H1 (cell line): ENCODE measurements at regions not wholly inside any gene's neighbourhood (a gene's known extent, or its start where the extent isn't known, plus 50 kb on each side); places are given as distances from the start of the nearest gene placed in this dataset.

Experiments used
- CTCF ChIA-PET: fragments of 300-600 bp; sonication (Branson Sonifier 250); formaldehyde crosslinking; loops from one replicate; lab custom pipeline; 2021; ENCODE audit not compliant: partially characterized antibody; lab: Charles Lee
- POLR2A ChIA-PET: fragments of 300-600 bp; sonication (Branson Sonifier 250); formaldehyde crosslinking; loops from one replicate; lab custom pipeline; 2021; ENCODE audit warnings: inconsistent platforms; ENCODE audit not compliant: partially characterized antibody; lab: Charles Lee
- DNase-seq, 2 experiments: peaks; one replicate each; pipeline versions ENCODE4 v3.0.0 to v3.0.0-alpha.2; 2010 to 2022; ENCODE audit warnings: low spot score in 2 of 2, low read depth in 1 of 2, mixed read lengths in 1 of 2
- FAIRE-seq: peaks from 2 replicates; lab custom pipeline; 2011; peaks lifted over from hg19 to GRCh38; lab: Jason Lieb, UNC
- H2AFZ ChIP-seq: 2 replicates; pipeline ENCODE4 v1.8.1; 2012; ENCODE audit warnings: low read length, inconsistent platforms
- H2AK5ac ChIP-seq: 2 replicates; pipeline ENCODE4 v1.6.1; 2013; ENCODE audit warnings: low read depth, low read length
- H2BK120ac ChIP-seq: replicated peaks from 2 replicates; pipeline ENCODE3; 2013; ENCODE audit warnings: low read depth, low read length, inconsistent platforms
- H2BK12ac ChIP-seq: 2 replicates; pipeline ENCODE4 v1.6.1; 2013; ENCODE audit warnings: low read depth, low read length
- H2BK15ac ChIP-seq: 2 replicates; pipeline ENCODE4 v1.6.1; 2013; ENCODE audit warnings: low read length
- H2BK20ac ChIP-seq: 2 replicates; pipeline ENCODE4 v1.6.1; 2013; ENCODE audit warnings: low read length
- H2BK5ac ChIP-seq: 2 replicates; pipeline ENCODE4 v1.6.1; 2013; ENCODE audit warnings: low read depth, low read length
- H3K14ac ChIP-seq: 2 replicates; pipeline ENCODE4 v1.6.1; 2013; ENCODE audit warnings: inconsistent platforms; ENCODE audit not compliant: insufficient read length
- H3K18ac ChIP-seq: 2 replicates; pipeline ENCODE4 v1.6.1; 2013; ENCODE audit warnings: low read length; ENCODE audit errors: extremely low read depth
- H3K23ac ChIP-seq: 2 replicates; pipeline ENCODE4 v1.6.1; 2013; ENCODE audit warnings: inconsistent platforms; ENCODE audit not compliant: insufficient read length
- H3K23me2 ChIP-seq: 2 replicates; pipeline ENCODE4 v1.6.1; 2013; ENCODE audit warnings: low read depth, low read length
- H3K27ac ChIP-seq: 2 replicates; pipeline ENCODE4 v1.6.1; 2011; ENCODE audit warnings: low read depth, low read length, inconsistent platforms
- H3K27me3 ChIP-seq, 4 experiments: replicated peaks in 1 of 4; 1 replicate in 1 of 4; 2 replicates in 3 of 4; pipeline versions ENCODE4 v1.6.1 to v1.8.1; 2011 to 2013; ENCODE audit warnings: low read length in 3 of 4, mild to moderate bottlenecking in 3 of 4, inconsistent platforms in 2 of 4, mixed read lengths in 2 of 4, moderate library complexity in 1 of 4; ENCODE audit not compliant: control insufficient read depth in 3 of 4, insufficient read depth in 3 of 4; ENCODE audit errors: extremely low read depth in 1 of 4
- H3K36me3 ChIP-seq, 4 experiments: 2 replicates each; pipeline versions ENCODE4 v1.6.1 to v1.8.1; 2011 to 2013; ENCODE audit warnings: mild to moderate bottlenecking in 4 of 4, low read length in 3 of 4, moderate library complexity in 2 of 4, control low read depth in 1 of 4, inconsistent platforms in 1 of 4; ENCODE audit not compliant: insufficient read depth in 4 of 4, control insufficient read depth in 2 of 4
- H3K4ac ChIP-seq: replicated peaks from 2 replicates; pipeline ENCODE3; 2013; ENCODE audit warnings: low read length, low read depth, mixed read lengths, inconsistent platforms; ENCODE audit not compliant: insufficient read length
- H3K4me1 ChIP-seq, 4 experiments: replicated peaks in 1 of 4; 1 replicate in 1 of 4; 2 replicates in 3 of 4; pipeline versions ENCODE4 v1.6.1 to v1.8.1; 2011 to 2013; ENCODE audit warnings: low read length in 3 of 4, inconsistent platforms in 2 of 4, mixed read lengths in 1 of 4; ENCODE audit not compliant: insufficient read depth in 4 of 4, control insufficient read depth in 3 of 4
- H3K4me2 ChIP-seq, 2 experiments: 2 replicates each; pipeline versions ENCODE4 v1.6.1 to v1.8.1; 2011 to 2013; ENCODE audit warnings: low read depth in 2 of 2, low read length in 2 of 2, control low read depth in 1 of 2, inconsistent platforms in 1 of 2, mild to moderate bottlenecking in 1 of 2; ENCODE audit not compliant: insufficient read depth in 1 of 2
- H3K4me3 ChIP-seq, 4 experiments: fragments of 200-600, 300-600 bp in 1 of 4; sonication (generic), shearing (Covaris generic), sonication (Bioruptor Twin) in 1 of 4; 2 replicates each; pipeline versions ENCODE4 v1.5.1 to v1.8.1; 2011 to 2016; ENCODE audit warnings: low read length in 4 of 4, low read depth in 3 of 4, control low read depth in 2 of 4, inconsistent platforms in 2 of 4, mild to moderate bottlenecking in 2 of 4, mixed read lengths in 1 of 4, moderate library complexity in 1 of 4; ENCODE audit not compliant: insufficient read depth in 2 of 4; ENCODE audit errors: extremely low read depth in 1 of 4
- H3K56ac ChIP-seq: replicated peaks from 2 replicates; pipeline ENCODE3; 2013; ENCODE audit warnings: low read depth, mild to moderate bottlenecking, mixed read lengths, low read length, inconsistent platforms; ENCODE audit not compliant: insufficient read length
- H3K79me1 ChIP-seq: 2 replicates; pipeline ENCODE4 v1.6.1; 2013; ENCODE audit warnings: low read depth, low read length, control low read depth
- H3K79me2 ChIP-seq, 2 experiments: 2 replicates each; pipeline versions ENCODE4 v1.6.1 to v1.8.1; 2012 to 2013; ENCODE audit warnings: low read length in 2 of 2, mild to moderate bottlenecking in 2 of 2, inconsistent platforms in 1 of 2; ENCODE audit not compliant: insufficient read depth in 2 of 2, control insufficient read depth in 1 of 2
- H3K9ac ChIP-seq, 4 experiments: replicated peaks in 1 of 4; 1 replicate in 1 of 4; 2 replicates in 3 of 4; pipeline versions ENCODE4 v1.6.1 to v1.8.1; 2011 to 2013; ENCODE audit warnings: low read depth in 3 of 4, low read length in 3 of 4, control low read depth in 2 of 4, mild to moderate bottlenecking in 2 of 4, moderate library complexity in 2 of 4, inconsistent platforms in 1 of 4; ENCODE audit errors: extremely low read depth in 1 of 4
- H3K9me3 ChIP-seq, 2 experiments: 2 replicates each; pipeline versions ENCODE4 v1.6.1 to v1.8.1; 2012 to 2013; ENCODE audit warnings: mild to moderate bottlenecking in 2 of 2, moderate library complexity in 2 of 2, control low read depth in 1 of 2, inconsistent platforms in 1 of 2, low read depth in 1 of 2, low read length in 1 of 2, mixed read lengths in 1 of 2; ENCODE audit not compliant: insufficient read depth in 2 of 2
- H4K20me1 ChIP-seq, 2 experiments: replicated peaks in 1 of 2; 2 replicates each; pipeline versions ENCODE3 to v1.8.1; 2011 to 2013; ENCODE audit warnings: inconsistent platforms in 2 of 2, low read length in 2 of 2, mild to moderate bottlenecking in 1 of 2; ENCODE audit not compliant: insufficient read depth in 2 of 2, control insufficient read depth in 1 of 2
- H4K5ac ChIP-seq: 2 replicates; pipeline ENCODE4 v1.6.1; 2013; ENCODE audit warnings: low read length, low read depth, mixed read lengths, inconsistent platforms; ENCODE audit not compliant: insufficient read length
- H4K8ac ChIP-seq: 2 replicates; pipeline ENCODE4 v1.8.0; 2013; ENCODE audit warnings: mild to moderate bottlenecking, moderate library complexity, low read length, inconsistent platforms; ENCODE audit not compliant: insufficient read depth; ENCODE audit errors: extremely low read depth
- H4K91ac ChIP-seq: replicated peaks from 2 replicates; pipeline ENCODE3; 2013; ENCODE audit warnings: low read length, mixed read lengths, inconsistent platforms; ENCODE audit not compliant: insufficient read length
- BRCA1 ChIP-seq: IDR thresholded peaks from 2 replicates; pipeline ENCODE4 v1.6.1; 2012; ENCODE audit warnings: low read depth, low read length, improper control_type of control experiment
- E2F6 ChIP-seq: IDR thresholded peaks from 2 replicates; pipeline ENCODE4 v1.6.1; 2012; ENCODE audit warnings: inconsistent platforms
- EZH2 ChIP-seq: fragments of 200-600 bp; sonication (generic); IDR thresholded peaks from 2 replicates; pipeline ENCODE4 v1.7.1; 2012; ENCODE audit warnings: low read depth, mild to moderate bottlenecking, moderate library complexity, low read length, inconsistent platforms; ENCODE audit not compliant: severe bottlenecking
- HDAC2 ChIP-seq, 2 experiments: fragments of 300-600 bp in 1 of 2; sonication (generic) in 1 of 2; IDR thresholded peaks; 2 replicates each; pipeline ENCODE4 v1.6.1; 2011 to 2012; ENCODE audit warnings: low read depth in 2 of 2, low read length in 2 of 2, mild to moderate bottlenecking in 2 of 2, moderate library complexity in 2 of 2, borderline replicate concordance in 1 of 2, inconsistent platforms in 1 of 2
- JUND ChIP-seq: IDR thresholded peaks from 2 replicates; pipeline ENCODE4 v1.6.1; 2011; ENCODE audit warnings: mild to moderate bottlenecking, improper control_type of control experiment, low read length
- KDM1A ChIP-seq: fragments of 200-600, 300-600 bp; sonication (generic); IDR thresholded peaks from 2 replicates; pipeline ENCODE4 v1.7.1; 2016; ENCODE audit warnings: mild to moderate bottlenecking, low read length, borderline replicate concordance
- MAFK ChIP-seq: IDR thresholded peaks from 2 replicates; pipeline ENCODE4 v1.6.1; 2012; ENCODE audit warnings: low read depth, mild to moderate bottlenecking, improper control_type of control experiment, low read length
- POLR2AphosphoS5 ChIP-seq: IDR thresholded peaks from 2 replicates; pipeline ENCODE4 v1.6.1; 2011; ENCODE audit warnings: low read depth, low read length
- RFX5 ChIP-seq: IDR thresholded peaks from 2 replicates; pipeline ENCODE4 v1.6.1; 2011; ENCODE audit warnings: low read depth, low read length, improper control_type of control experiment, borderline replicate concordance
- SIX5 ChIP-seq: IDR thresholded peaks from 2 replicates; pipeline ENCODE4 v1.6.1; 2011; ENCODE audit warnings: mild to moderate bottlenecking, low read depth, low read length
- SUZ12 ChIP-seq: fragments of 200-600 bp; sonication (generic); IDR thresholded peaks from 2 replicates; pipeline ENCODE4 v1.6.1; 2012; ENCODE audit warnings: mild to moderate bottlenecking, inconsistent platforms, low read length, moderate library complexity, mixed read lengths
- TAF1 ChIP-seq: IDR thresholded peaks from 2 replicates; pipeline ENCODE4 v1.6.1; 2011; ENCODE audit warnings: mild to moderate bottlenecking, low read depth, low read length
- TAF7 ChIP-seq: optimal IDR thresholded peaks from 2 replicates; pipeline ENCODE3; 2011; ENCODE audit warnings: low read depth, mild to moderate bottlenecking, inconsistent platforms, low read length, moderate library complexity, borderline replicate concordance

- TF ChIP-seq EZH2 (no peak), JUND (no peak)
Measured at GRCh38 chr12:90455756-90456155, 499.2 kb downstream of the CCER1 start (continued).

- FAIRE-seq, result no peak
- H3K4me1 ChIP-seq, result no peaks in the 10 kb centered on the region
- no peak overlapping the region for H3K14ac ChIP-seq
- no peak overlapping the region for H3K18ac ChIP-seq
- no peak overlapping the region for H4K5ac ChIP-seq
- no peak overlapping the region for H2AK5ac ChIP-seq
- no peaks in the 10 kb centered on the region; a peak in 1 of 4 replicates for H3K9me3 ChIP-seq
- H3K79me1 ChIP-seq, result no peaks in the 10 kb centered on the region
- H2BK20ac ChIP-seq, result no peak overlapping the region
- no peak for DNase-seq
- H3K27ac ChIP-seq, result no peak overlapping the region
- H2BK12ac ChIP-seq, result no peak overlapping the region
- H3K4me2 ChIP-seq, result no peak overlapping the region
- no peaks in the 10 kb centered on the region for H3K79me2 ChIP-seq
- H2AFZ ChIP-seq, result no peak overlapping the region
- TF ChIP-seq RFX5, result no peak
- no peak for TF ChIP-seq EZH2
- TF ChIP-seq BRCA1, result no peak
- TF ChIP-seq TAF7, result no peak
- no peak for TF ChIP-seq SIX5
- TF ChIP-seq POLR2AphosphoS5, result no peak
- TF ChIP-seq HDAC2 (IDR thresholded peaks at IDR 0.05; ENCODE audit: borderline replicate concordance in 1 of 2, low read depth in 2 of 2, low read length in 2 of 2), result no peak
- TF ChIP-seq KDM1A, result no peak
- no peak for TF ChIP-seq E2F6
- no peak for TF ChIP-seq TAF1
- TF ChIP-seq MAFK, result no peak
- TF ChIP-seq SUZ12, result no peak
- no peak overlapping the region for H2BK15ac ChIP-seq
- H3K23ac ChIP-seq, result no peak overlapping the region
- ChIA-PET POLR2A (no interaction called here), CTCF (no interaction called here)
- no peak overlapping the region for H2BK120ac ChIP-seq
- no peak overlapping the region for H2BK5ac ChIP-seq
- no peaks in the 10 kb centered on the region for H3K23me2 ChIP-seq
- no peaks in the 10 kb centered on the region for H3K27me3 ChIP-seq
- H3K4ac ChIP-seq, result no peak overlapping the region
- no peak overlapping the region for H4K8ac ChIP-seq
- H3K4me3 ChIP-seq, result no peak overlapping the region
- no peak overlapping the region for H4K91ac ChIP-seq
- H3K9ac ChIP-seq, result no peak overlapping the region
- no peaks in the 10 kb centered on the region for H4K20me1 ChIP-seq
- no peak overlapping the region for H3K56ac ChIP-seq
- H3K36me3 ChIP-seq, result no peaks in the 10 kb centered on the region
Measured at GRCh38 chr12:90449611-90450010, 505.4 kb downstream of the CCER1 start.
